ENCODE measurements at regions not wholly inside any gene's neighbourhood (a gene's known extent, or its start where the extent isn't known, plus 50 kb on each side); places are given as distances from the start of the nearest gene placed in this dataset.

DNA sequence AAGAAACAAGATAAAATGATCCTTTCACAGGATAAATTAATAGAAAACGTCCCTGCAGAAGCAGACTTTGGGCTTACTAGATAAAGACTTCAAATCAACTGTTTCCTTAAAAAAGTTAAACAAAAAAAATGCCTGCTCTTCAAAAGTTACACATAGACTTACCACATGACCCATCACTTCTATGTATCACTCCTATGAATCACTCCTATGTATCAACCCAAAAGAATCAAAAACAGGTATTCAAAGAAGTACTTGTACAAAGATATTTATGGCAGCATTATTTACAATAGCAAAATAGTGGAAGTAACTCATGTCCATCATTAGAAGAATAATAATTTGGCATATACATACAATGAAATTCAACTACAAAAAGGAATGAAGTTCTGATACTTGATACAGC is 56.3 kb upstream of the PRDM9 start:
- DNase-seq (ENCODE audit: low read depth), result no peak
- TF ChIP-seq, protein P1, sequence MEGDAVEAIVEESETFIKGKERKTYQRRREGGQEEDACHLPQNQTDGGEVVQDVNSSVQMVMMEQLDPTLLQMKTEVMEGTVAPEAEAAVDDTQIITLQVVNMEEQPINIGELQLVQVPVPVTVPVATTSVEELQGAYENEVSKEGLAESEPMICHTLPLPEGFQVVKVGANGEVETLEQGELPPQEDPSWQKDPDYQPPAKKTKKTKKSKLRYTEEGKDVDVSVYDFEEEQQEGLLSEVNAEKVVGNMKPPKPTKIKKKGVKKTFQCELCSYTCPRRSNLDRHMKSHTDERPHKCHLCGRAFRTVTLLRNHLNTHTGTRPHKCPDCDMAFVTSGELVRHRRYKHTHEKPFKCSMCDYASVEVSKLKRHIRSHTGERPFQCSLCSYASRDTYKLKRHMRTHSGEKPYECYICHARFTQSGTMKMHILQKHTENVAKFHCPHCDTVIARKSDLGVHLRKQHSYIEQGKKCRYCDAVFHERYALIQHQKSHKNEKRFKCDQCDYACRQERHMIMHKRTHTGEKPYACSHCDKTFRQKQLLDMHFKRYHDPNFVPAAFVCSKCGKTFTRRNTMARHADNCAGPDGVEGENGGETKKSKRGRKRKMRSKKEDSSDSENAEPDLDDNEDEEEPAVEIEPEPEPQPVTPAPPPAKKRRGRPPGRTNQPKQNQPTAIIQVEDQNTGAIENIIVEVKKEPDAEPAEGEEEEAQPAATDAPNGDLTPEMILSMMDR (conservative IDR thresholded peaks at IDR 0.05; ENCODE audit: low read length), result no peak
- H3K4me3 ChIP-seq (ENCODE audit: low read length), result no peak overlapping the region

DNA sequence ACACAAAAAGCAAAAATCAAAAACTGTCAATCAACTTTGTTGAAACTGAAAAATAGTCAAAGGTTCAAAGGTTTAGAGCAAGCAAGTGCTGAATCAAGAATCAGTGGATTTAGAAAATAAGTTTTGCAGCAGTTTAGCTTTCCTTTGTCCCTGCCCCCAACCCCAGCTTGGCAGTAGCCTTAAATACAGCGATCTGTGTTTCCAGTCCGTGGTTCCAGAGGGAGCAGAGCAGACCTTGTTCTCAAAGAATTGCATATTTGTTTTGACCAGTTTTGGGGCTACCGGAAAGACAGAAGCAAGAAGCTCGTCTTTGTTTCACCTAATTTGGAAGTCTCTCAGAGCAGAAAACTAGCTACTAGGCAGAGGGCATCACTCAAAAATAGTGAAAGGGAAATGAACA is 57.2 kb upstream of the PRDM9 start:
- TF ChIP-seq, protein P1 (conservative IDR thresholded peaks at IDR 0.05; ENCODE audit: low read length), result no peak
- DNase-seq (ENCODE audit: low read depth), result no peak

DNA sequence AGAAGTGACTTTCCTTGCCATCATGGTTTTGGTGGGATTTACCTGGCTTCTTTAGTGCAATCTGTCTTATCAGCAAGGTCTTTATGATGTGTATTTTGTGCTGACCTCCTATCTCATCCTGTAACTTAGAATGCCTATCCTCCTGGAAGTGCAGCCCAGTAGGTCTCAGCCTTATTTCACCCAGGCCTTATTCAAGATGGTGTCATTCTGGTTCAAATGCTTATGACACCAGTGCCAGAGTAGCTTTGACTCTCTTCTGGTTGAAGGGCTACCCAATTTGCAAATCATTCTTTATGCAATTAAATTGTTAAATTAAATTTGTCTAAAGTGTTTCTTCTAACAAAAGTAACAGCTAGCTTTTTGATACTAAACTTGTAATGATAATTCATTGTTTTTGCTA is 58.8 kb upstream of the PRDM9 start:
- TF ChIP-seq, protein P1 (conservative IDR thresholded peaks at IDR 0.05; ENCODE audit: low read length), result no peak
- no peak for DNase-seq (ENCODE audit: low read depth)
- no peak overlapping the region for H3K4me3 ChIP-seq (ENCODE audit: low read length)

More for the DNA sequence above, 57.2 kb upstream of the PRDM9 start:
- no peak overlapping the region for H3K4me3 ChIP-seq (ENCODE audit: low read length)

DNA sequence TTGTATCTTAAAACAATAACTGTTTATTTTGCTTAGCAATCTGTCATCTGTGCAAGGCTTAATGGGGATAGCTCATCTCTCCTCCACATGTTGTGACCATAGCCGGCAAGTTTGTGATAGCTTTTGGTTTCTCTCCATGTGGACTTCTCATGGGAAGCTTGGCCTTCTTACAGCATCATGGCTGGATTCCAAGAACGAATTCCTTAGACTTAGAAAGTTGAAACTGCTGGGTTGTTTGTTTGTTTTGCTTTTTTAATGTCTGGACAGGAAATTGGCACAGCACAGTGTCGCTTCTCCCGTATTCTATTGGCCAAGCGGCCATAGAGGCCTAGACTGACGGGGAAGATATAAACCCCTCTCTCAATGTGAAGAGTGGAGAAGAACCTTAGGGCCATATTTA is 61.0 kb upstream of the PRDM9 start:
- TF ChIP-seq, protein P1 (conservative IDR thresholded peaks at IDR 0.05; ENCODE audit: low read length), result no peak
- H3K4me3 ChIP-seq (ENCODE audit: low read length), result no peak overlapping the region
- no peak for DNase-seq (ENCODE audit: low read depth)

DNA sequence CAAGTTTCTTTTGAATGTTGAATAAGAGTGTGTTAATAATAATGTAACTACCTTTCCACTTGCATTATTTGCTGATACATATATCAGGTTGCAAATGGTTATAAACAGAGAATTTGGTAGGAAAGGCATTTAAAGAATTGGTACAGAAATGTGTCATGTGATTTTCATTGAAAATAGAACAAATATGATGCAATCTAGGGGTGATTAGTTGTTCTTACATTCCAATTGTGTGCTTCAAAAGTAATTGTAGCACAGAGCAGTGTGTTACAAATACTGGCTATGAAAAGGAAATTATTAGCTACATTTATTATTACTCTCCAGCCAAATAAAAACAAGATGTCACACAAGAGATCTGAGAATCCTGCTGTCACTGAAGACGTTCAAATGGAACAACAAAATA is 61.8 kb upstream of the PRDM9 start:
- DNase-seq (ENCODE audit: low read depth), result no peak
- H3K4me3 ChIP-seq (ENCODE audit: low read length), result no peak overlapping the region

DNA sequence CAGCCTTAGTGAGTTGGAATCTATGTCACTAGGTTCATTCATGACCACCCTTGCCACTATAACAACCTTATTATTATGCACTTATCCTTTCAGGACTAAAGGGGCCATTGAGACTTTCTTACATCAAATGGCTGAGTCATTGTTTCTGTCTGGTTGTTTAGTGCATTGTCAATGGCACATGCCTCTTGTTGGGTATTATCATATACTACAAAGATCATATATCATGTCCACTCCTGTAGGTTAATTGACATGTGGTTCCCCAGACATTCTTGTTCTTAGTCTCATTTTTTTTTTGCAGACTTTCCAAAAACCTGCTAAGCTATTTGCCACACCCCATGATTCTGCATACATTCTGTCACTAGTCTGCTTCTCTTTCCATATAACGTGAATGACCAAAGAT is 66.7 kb upstream of the PRDM9 start:
- DNase-seq (ENCODE audit: low read depth), result no peak
- H3K4me3 ChIP-seq (ENCODE audit: low read length), result no peak overlapping the region
- TF ChIP-seq, protein P1 (conservative IDR thresholded peaks at IDR 0.05; ENCODE audit: low read length), result no peak

More for the DNA sequence above, 61.8 kb upstream of the PRDM9 start:
- TF ChIP-seq, protein P1 (conservative IDR thresholded peaks at IDR 0.05; ENCODE audit: low read length), result no peak

DNA sequence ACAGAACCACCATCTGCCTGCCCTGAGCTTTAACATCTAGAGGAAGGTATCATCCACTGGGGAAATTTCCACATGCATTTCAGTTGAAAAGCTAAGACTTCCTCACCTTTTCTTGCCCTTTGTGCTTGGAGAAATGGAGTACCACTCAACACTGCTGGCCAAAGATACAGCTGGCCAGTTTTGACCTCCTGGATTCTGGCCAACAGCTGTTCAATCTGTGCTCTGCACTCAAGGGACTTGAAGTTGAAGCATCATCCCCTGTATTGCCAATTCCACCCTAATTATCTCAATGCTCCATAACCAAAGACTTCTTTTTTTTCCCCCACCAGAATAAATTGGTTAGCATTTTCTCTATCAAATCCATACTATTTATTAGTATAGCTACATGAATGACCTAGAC is 70.4 kb upstream of the PRDM9 start:
- no peak for DNase-seq (ENCODE audit: low read depth)
- no peak overlapping the region for H3K4me3 ChIP-seq (ENCODE audit: low read length)
- TF ChIP-seq, protein P1 (conservative IDR thresholded peaks at IDR 0.05; ENCODE audit: low read length), result no peak

All from AG10803 (cell line).